ENCODE measurements at regions not wholly inside any gene's neighbourhood (a gene's known extent, or its start where the extent isn't known, plus 50 kb on each side); places are given as distances from the start of the nearest gene placed in this dataset.

DNA sequence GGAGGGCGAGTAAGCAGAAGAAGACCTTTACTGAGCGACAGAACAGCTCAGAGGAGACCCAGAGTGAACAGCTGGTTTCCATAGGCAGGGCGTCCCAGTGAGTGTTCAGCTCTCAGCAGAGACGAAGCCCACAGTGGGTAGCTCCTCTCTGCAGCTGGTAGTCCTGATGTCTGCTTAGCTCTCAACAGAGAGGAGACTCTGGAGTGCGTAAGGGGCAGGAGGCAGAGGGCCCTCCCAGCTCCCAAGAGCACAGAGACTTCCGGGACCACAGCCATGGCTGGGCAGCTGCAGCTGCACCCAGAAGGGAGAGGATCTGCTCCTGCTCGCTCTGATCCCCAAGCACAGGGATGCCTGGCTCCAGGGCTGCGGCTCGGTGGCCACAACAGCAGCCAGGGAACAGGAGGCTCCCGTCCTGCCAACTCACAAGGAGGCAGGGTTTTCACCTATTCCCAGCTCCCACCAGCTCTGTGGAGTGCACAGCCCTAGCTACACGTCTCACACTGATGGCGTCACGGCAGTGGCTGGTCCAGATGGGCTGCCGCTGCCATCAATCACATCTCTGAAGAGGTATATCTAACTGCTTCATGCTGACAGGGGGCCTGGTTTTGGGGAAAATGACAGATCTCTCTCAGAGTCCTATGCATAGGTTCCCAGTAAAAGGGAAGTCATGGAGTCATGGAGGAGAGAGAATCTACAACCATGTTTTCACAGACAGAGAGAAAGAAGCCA, 2660.1 kb upstream of the PCDH20 start:
- DNase-seq (ENCODE audit: low spot score), result no peak

DNA sequence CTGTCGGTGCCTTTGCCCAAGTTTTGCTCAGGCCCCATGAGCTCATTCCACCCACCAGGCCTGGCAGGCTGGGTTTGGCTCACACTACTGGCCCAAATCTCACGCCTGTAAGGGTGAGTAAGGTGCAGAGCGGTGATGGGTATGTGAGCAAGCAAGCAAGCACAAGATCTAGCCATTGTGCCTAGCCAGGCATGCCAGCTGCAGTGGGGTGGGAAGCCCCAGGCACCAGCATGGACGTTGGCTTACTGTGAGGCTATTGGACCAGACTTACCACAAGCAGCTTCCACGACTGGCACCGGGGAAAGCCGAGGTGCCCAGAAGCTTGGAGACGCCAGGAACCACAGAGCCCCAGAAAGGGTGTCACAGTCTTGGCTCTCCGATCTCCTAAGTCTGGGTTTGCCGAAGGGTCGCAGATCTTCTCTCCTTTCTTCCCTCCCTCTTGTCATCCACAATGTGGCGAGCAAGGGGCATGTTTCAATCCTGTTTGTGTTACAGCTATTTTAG, 2659.4 kb upstream of the PCDH20 start:
- no peak for DNase-seq (ENCODE audit: low spot score)

DNA sequence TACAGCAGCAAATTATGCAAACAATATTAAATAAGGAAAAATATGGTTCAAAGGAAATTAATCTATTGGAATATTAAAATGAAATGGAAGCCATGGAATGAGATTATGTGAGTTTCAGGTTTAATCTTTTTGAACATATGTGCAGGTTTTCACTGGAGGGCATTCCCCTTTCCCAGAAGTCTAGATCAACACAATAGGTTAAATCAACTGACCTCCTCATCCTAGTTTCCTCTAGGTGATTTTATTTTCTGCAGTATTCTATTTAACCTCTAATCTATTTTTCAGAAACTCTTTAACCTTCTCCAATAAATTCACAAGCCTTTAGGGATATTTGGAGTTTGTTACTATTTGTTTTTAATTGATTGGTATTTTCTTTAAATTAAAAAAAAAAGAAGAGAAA, 2657.6 kb upstream of the PCDH20 start:
- DNase-seq (ENCODE audit: low spot score), result no peak

GRCh38 chr13:64071352-64071751, 2655.7 kb upstream of the PCDH20 start:
- DNase-seq (ENCODE audit: low spot score), result no peak

GRCh38 chr13:64069892-64070291, 2654.2 kb upstream of the PCDH20 start:
- no peak for DNase-seq (ENCODE audit: low spot score)

- DNase-seq (ENCODE audit: low spot score), result no peak
Measured at GRCh38 chr13:64066711-64067110, 2651.1 kb upstream of the PCDH20 start.

DNA sequence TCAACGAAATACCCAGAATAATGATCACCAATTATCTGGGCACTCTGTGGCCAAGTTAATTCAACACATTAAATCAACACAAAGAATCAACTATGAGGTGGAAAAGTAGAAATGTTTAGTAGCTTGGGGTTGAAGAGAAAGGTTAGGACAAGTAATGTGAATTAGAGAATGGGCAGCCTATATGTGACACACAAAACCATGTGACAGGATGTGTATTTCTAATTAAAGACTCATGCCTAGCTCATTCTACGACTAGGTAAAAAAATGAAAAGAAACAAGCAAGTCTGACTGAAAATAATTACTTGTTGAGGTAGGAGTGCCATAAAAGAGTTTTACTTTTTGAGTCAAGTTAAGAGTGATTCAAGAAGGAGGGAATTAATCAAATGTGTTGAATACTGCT, 2646.0 kb upstream of the PCDH20 start:
- DNase-seq (ENCODE audit: low spot score), result no peak

DNA sequence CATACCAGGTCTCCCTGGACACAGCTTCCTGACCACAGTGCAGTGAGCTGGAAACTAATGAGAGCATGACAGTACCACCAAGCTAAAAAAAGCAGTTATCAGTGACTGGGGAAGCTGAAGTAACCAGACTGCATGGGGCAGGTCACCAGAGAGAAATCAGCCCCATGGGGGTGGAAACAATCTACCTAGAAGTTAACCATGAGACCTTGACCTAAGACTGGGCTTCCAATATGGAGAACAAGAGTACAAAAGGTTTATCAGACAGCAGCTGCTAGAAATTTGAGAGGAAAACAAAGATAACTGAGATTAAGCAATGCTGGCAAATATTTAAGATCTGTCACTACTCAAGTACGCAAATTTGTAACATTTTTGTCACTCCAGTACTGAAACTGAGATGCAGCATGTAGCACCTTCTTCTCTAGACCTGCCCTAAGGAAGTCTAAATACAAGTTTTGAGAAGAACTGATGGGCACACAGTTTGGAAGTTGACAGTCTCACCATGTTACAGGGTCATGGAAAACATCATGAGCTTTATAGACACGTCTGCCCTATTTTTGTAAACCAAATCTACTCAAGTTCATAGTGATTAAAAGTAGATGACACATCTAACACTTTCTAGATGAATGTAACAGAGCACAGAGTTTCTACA, 2641.8 kb upstream of the PCDH20 start:
- DNase-seq (ENCODE audit: low spot score), result no peak

DNA sequence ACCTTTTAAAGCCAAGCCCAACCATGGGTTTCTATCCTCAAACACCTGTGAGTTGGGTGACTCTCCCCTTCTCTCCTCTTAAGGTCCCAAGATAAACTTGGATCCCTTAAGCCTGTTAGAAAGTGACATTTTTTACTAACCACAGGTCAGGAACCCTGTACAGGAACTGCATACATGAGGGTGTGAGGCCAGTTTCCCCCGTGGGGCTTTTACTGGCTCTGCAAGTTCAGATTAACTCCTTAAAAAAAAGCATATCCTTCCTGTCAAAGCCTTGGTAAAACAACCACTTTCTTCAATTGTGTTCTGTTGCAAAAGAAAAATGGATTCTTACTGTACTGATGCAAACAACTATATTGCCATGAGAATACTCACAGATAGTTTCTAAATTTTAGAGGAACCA, 2638.7 kb upstream of the PCDH20 start:
- DNase-seq (ENCODE audit: low spot score), result no peak

DNA sequence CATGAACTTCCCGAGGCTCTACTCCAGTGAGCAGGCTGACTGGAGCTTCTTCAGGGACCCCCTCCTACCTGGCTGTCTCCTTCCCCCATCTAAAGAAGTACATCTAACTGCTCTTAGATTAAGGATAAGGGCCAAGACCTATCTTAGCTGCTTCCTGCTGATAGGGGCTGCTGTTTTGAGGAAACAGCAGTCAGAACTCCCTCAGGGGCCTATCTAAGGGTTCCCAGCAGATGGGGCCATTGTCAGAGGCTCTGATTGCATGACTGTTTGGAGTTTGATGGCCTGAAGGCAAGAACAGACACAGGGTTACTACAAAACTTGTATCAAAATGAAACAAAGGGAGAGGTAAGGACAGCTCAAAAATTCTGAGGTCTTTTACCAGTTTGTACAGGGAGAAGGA, 2636.9 kb upstream of the PCDH20 start:
- DNase-seq (ENCODE audit: low spot score), result no peak

DNA sequence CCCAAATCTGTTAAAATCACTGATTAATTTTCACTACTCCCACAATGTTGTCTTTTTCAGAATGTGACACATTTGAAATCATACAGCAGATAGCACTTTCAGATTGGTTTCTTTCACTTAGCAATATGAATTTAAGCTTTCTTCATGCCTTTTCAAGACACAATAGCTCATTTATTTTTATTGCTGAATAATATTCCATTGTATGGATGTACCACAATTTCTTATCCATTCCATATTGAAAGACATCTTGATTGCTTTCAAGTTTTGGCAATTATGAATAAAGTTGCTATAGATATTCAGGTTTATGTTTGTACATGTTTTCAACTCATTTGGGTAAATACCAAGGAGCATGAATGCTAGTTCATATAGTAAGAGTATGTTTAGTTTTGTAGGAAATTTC, 2635.6 kb upstream of the PCDH20 start:
- no peak for DNase-seq (ENCODE audit: low spot score)

GRCh38 chr13:64041296-64041695, 2625.6 kb upstream of the PCDH20 start:
- no peak for DNase-seq (ENCODE audit: low spot score)

GRCh38 chr13:64033921-64034320, 2618.3 kb upstream of the PCDH20 start:
- DNase-seq (ENCODE audit: low spot score), result no peak

DNA sequence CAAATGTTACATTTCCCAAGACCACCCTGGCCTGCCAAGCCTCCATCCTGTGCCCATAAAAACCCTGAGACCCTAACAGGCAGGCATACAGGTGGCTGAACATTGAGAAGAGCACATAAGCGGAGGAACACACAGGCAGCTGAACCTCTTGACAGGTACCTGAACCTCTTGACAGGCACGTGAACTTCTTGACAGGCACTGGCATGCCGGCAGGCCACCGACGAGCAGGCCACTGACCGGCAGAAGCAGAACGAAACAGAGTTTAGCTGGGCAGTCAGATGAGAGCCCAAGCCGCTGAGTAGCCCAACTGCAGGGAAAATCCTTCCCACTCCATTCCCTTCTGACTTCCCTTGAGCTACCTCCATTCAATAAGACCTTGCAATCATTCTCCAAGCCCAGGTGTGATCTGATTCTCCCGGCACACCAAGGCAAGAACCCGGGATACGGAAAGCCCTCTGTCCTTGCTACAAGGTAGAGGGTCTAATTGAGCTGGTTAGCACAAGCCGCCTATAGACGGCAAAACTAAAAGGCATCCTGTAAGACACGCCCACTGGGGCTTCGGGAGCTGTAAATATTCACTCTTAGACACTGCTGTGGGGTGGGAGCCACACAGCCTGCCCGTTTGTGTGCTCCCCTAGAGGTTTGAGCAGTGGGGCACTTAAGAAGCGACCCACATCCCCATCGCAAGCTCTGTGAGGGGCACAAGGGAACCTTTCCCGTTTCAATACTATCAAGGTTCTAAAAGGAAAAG, 2613.9 kb upstream of the PCDH20 start:
- DNase-seq (ENCODE audit: low spot score), result no peak

GRCh38 chr13:64028551-64028950, 2612.9 kb upstream of the PCDH20 start:
- DNase-seq (ENCODE audit: low spot score), result no peak

- no peak for DNase-seq (ENCODE audit: low spot score)
Measured at GRCh38 chr13:64020126-64020525, 2604.5 kb upstream of the PCDH20 start.

DNA sequence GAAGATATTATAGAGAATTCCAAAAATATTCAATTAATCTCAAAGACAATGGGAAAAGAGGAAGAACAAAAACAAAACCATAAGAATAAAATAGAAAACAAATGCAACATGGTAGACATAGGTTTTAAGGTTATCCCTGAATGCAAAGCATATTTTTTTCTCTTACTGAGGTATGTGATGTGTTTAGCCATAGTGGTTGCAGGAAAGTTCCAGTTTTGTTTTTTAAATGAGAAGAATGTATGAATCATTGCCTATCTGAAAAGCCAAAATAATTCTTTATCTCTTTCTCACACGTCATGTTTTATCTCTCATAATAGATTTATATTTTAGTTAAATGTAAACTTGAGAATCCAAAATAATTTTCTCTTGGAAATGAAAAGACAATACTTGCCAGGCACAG, 2591.7 kb upstream of the PCDH20 start:
- no peak for DNase-seq (ENCODE audit: low spot score)

- DNase-seq (ENCODE audit: low spot score), result no peak
Measured at GRCh38 chr13:64000321-64000720, 2584.7 kb upstream of the PCDH20 start.

GRCh38 chr13:63999614-64000305, 2584.1 kb upstream of the PCDH20 start:
- DNase-seq (ENCODE audit: low spot score), result no peak

GRCh38 chr13:63983366-63983765, 2567.7 kb upstream of the PCDH20 start:
- no peak for DNase-seq (ENCODE audit: low spot score)

DNA sequence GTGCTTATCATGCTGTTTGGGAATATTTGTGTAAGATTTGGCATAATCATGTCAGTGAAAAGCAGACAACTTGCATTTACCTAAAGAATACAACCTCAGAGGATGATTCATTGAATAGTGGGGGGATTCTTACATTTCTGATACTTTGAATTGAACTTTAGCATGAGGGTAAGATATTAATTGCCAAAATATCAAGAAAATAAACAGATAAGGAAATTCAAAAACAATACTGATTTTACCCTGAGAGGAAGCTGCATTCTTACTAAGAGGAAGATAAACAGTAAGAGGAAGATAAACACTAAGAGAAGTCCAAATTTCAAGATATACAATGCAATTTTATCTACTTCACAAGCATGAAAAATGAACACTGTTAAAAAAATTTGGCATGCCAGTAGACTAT, 2564.3 kb upstream of the PCDH20 start:
- DNase-seq (ENCODE audit: low spot score), result no peak

- no peak for DNase-seq (ENCODE audit: low spot score)
Measured at GRCh38 chr13:63972328-63972727, 2556.7 kb upstream of the PCDH20 start.

All from activated CD4-positive, alpha-beta T cell treated with anti-CD3 and anti-CD28 coated beads, Interleukin-2, Interleukin-4, amounts not matched to agents 100 ng/mL and 50 ng/mL, durations not matched to agents 16 hours and 8 hours (primary cell).